T-helper 2 cell treated with Interferon-gamma antibody and Interleukin-4, amounts not matched to agents 100 ng/mL and 5 ng/mL, for 36 hours (primary cell): ENCODE measurements at regions not wholly inside any gene's neighbourhood (a gene's known extent, or its start where the extent isn't known, plus 50 kb on each side); places are given as distances from the start of the nearest gene placed in this dataset.
"Not testable (repeated sequence)": the region's sequence is repeated elsewhere in the genome, so short reads cannot be mapped to it uniquely, and the experiment has no call there.

Experiments used
- intact Hi-C: fragments of 100-400 bp; cut with micrococcal nuclease; formaldehyde crosslinking; loops from one replicate; pipeline ENCODE4 v1.15.1; 2023

GRCh38 chr6:160804639-160805038 is 102.6 kb downstream of the PLG start:
- intact Hi-C loops = no loop called here

GRCh38 chr6:160808263-160808662 is 106.2 kb downstream of the PLG start:
- intact Hi-C loops = no loop called here

GRCh38 chr6:160810238-160810637 is 108.2 kb downstream of the PLG start:
- intact Hi-C loops = no loop called here

GRCh38 chr6:160812097-160812496 is 110.1 kb downstream of the PLG start:
- intact Hi-C loops = no loop called here

- intact Hi-C loops = no loop called here
Observed at GRCh38 chr6:160818934-160819333, 116.9 kb downstream of the PLG start.

- intact Hi-C loops = not testable (repeated sequence)
Observed at GRCh38 chr6:160820661-160821060, 118.6 kb downstream of the PLG start.

- intact Hi-C loops = no loop called here
Observed at GRCh38 chr6:160831739-160832138, 129.7 kb downstream of the PLG start.

GRCh38 chr6:160832422-160832821 is 130.4 kb downstream of the PLG start:
- intact Hi-C loops = no loop called here

- intact Hi-C loops = no loop called here
Observed at GRCh38 chr6:160837146-160837545, 135.1 kb downstream of the PLG start.

- intact Hi-C loops = no loop called here
Observed at GRCh38 chr6:160851031-160851430, 140.5 kb upstream of the MAP3K4 start.

- intact Hi-C loops = no loop called here
Observed at GRCh38 chr6:160853946-160854345, 137.6 kb upstream of the MAP3K4 start.

- intact Hi-C loops = no loop called here
Observed at GRCh38 chr6:160858886-160859285, 132.7 kb upstream of the MAP3K4 start.

GRCh38 chr6:160859822-160860221 is 131.7 kb upstream of the MAP3K4 start:
- intact Hi-C loops = no loop called here

- intact Hi-C loops = no loop called here
Observed at GRCh38 chr6:160861824-160862223, 129.7 kb upstream of the MAP3K4 start.

GRCh38 chr6:160863782-160864181 is 127.8 kb upstream of the MAP3K4 start:
- intact Hi-C loops = no loop called here

- intact Hi-C loops = no loop called here
Observed at GRCh38 chr6:160871320-160871719, 120.2 kb upstream of the MAP3K4 start.

- intact Hi-C loops = no loop called here
Observed at GRCh38 chr6:160881148-160881808, 110.3 kb upstream of the MAP3K4 start.

- intact Hi-C loops = no loop called here
Observed at GRCh38 chr6:160882006-160882405, 109.6 kb upstream of the MAP3K4 start.

- intact Hi-C loops = no loop called here
Observed at GRCh38 chr6:160882791-160883279, 108.7 kb upstream of the MAP3K4 start.

GRCh38 chr6:160883560-160883959 is 108.0 kb upstream of the MAP3K4 start:
- intact Hi-C loops = no loop called here

GRCh38 chr6:160883999-160884398 is 107.6 kb upstream of the MAP3K4 start:
- intact Hi-C loops = no loop called here

- intact Hi-C loops = not testable (repeated sequence)
Observed at GRCh38 chr6:160889148-160889547, 102.4 kb upstream of the MAP3K4 start.

- intact Hi-C loops = no loop called here
Observed at GRCh38 chr6:160891690-160892089, 99.9 kb upstream of the MAP3K4 start.

GRCh38 chr6:160895562-160895961 is 96.0 kb upstream of the MAP3K4 start:
- intact Hi-C loops = no loop called here
